Non-pigmented ciliary epithelial cell (primary cell): ENCODE measurements at regions not wholly inside any gene's neighbourhood (a gene's known extent, or its start where the extent isn't known, plus 50 kb on each side); places are given as distances from the start of the nearest gene placed in this dataset.

Source experiments
- DNase-seq: peaks from one replicate; pipeline ENCODE4 v3.0.0-alpha.2; 2010; ENCODE audit warnings: low read depth

DNA sequence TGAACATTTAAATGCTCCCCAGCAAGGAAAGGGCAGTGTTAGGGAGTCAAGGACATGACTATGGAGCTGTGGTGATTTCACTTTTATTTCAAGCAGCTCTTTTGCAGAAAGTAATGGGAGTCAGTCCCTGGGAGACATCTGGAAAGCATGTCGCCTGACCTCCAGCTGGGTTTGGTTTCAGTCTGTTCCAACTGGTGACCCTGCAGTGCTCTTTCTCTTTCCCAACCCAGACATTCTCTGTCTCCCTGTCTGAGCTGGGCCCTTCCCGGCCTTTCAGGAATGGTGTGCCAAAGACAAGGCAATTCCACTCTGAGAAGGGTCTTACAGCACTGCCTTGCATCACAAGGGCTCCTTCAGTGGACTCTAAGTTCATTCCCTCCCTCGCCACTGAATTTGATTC lies 323.2 kb downstream of the OSR1 start:
- DNase-seq, result no peak

DNA sequence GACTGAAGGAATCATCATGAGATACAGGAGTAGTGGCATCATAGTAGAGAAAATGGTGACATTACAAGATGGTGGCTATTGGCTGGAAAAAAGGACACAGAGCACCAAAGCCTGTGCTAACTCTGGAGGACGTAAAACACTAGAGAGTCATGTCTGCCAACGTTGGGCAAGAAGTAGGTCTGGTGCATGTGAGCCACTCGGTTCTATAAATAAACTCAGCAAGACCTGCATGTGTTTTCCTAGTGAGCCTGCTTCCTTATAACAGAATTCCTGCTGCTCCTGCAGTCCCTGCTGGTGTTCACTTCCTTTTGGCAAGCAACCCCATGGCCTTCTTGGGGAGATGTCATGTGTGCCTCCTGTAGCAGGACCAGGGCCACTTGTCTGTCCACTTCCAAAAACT lies 325.2 kb downstream of the OSR1 start:
- no peak for DNase-seq

DNA sequence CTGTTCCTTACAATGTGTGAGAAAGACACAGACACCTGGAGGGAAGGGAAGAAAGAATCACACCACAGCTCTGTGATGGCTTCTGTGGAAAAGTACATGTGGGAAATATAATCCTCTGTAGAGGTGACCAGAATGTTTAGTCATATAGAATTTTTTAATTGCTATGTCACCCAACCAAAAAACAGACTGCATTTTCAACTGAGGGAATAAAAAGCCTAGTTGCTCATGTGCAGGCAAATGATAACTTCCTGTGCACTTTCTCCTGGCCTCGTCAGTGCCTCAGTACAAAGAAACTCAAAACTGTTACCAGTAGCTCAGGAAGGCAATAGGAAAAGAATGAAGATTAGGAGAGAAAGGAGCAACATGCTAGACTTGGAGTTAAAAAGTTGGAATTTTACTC lies 326.8 kb downstream of the OSR1 start:
- DNase-seq, result no peak

DNA sequence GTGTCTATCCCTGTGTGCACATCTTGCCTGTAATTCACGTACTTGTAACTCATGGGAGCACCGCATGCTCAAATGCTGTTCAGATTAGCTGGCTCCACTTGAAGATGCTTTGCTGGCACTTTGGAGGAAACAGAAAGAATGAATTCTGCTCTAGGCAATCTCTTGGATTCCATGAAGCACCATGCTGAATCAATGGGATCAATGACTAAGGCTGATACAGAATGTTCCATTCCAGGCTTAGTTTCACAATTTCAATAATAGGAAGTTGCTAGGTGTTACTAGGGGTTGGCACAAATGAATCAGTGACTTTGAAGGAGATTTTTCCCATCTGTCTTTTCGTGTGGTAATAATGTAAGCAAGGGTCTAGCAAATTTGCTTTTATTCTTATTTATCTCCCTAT lies 328.8 kb downstream of the OSR1 start:
- DNase-seq, result no peak

DNA sequence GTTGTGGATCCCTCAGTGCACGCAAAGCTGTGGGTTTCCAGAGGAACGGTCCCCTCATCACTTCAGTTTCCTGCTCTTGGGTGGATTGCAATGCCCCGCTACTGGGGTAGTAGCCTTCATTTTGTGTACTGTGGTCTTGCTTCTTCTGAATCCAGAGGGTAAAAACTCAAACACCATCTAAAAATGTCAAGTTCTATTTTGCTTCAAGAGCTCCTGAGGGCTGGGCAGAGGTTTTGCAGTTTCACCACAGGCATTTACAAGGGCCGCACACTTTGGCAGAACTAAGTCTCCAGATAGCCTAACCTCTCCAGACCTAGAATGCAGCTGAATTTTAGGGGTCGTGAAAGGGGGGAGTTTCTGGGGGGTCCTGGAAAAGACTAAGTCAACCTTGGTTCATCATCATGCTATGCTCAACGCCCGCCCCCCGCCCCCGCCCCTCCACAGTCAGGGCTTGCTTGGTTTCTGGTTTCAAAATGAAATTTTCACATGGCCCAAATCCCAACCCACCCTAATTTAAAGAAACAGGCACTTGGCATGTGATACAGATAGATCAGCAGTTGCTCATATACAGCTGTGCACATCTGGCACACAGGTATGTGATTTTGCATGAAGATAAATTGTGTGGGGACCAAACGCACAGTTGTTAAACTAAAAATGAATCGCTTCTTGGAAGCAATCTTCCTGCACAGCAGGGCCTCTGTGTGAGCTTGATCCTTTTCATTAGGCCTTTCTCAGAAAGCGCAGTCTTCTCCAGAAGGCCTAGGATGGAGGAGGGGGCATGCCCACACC lies 329.6 kb downstream of the OSR1 start:
- no peak for DNase-seq

DNA sequence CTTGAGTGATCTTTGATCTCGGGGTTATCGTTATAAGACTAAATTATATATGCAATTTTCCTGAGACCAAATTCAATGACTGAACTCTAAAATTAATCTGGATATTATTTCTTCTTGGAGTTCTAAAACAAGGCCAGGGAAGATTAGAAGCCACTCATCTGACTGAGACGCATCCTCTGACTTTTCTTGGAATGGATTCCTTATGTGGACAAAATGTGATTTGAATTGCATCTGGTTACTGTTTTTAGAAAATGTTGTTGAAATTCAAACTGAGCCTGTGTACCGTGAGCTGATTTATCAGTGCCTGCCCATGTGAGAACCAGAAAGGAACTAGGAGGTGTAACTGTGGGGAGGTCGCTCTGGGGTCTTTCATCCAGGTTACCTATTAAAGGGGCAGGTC lies 330.8 kb downstream of the OSR1 start:
- DNase-seq, result no peak

DNA sequence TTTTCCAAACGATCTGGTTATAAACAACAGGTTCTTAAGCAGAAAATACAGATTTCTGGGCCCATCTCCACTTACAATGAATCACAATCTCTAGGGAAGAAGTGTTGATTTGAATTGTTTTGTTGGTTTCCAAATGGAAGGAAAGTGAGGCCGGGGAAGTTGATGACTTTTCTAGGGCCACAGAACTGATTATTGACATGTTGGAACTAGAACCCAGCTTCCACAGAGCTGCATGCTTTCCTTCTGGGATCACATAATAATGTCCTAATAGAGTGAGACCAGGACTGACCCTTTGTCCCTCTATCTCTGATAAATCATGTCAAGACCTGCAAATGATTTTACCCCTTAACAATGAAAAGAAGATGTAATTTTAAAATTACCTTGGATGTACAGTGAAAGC lies 332.2 kb downstream of the OSR1 start:
- DNase-seq, result no peak

DNA sequence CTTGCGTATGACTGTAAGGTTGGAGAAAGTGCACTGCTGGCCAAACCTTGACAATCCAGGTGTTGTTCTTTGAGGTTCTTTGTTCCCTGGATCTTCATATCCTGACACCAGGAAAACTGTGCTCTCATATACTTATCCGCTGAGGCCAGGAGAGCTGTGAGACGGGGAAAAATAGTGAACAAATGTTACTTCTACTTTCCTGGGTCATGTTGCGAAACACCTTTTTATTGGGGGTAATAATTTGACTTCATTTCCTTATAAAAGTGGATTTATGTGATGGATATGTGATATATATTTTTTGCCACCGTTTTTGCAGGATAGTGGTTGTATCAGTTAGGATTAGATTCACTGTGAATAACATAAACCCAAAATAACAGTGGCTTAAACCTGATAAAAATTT lies 336.1 kb downstream of the OSR1 start:
- no peak for DNase-seq

DNA sequence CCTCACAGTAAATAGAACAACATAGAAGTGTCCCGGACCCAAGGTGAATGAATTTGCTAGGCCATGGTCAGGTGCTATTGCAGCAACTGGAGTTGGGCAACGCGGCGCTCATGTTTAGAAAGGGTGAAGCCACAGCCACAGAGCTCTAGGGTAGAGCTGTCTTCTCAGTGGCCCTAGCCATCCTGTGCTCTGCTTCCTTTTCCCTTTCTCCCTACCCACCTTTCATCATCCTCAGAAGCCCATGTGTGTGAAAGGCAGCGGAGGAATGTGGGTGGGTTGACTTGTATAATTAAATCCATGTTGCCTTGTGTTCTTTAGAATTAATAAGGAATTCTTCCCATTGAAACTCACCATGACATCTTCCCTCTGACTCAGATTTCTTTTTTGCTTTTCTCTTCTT lies 336.7 kb downstream of the OSR1 start:
- DNase-seq, result peak; percentile 56

DNA sequence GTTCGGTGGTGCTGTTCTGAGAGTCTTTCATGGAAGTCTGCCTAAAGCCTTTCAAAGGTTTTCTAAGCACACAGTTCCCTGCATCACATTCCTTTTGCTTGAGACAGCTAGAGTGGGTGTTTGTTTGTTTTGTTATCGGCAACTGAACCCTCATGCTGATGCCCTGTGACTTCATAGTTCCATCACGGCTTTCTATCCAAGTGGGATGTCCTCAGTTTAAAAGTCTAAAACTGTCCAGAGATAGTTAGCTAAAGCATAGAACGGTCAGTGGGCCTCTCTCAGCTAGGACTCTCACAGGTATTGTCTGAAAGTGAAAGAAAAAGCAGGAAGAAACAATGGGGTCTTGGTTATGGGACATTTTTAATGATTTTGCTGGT lies 337.3 kb downstream of the OSR1 start:
- DNase-seq, result peak; percentile 92

DNA sequence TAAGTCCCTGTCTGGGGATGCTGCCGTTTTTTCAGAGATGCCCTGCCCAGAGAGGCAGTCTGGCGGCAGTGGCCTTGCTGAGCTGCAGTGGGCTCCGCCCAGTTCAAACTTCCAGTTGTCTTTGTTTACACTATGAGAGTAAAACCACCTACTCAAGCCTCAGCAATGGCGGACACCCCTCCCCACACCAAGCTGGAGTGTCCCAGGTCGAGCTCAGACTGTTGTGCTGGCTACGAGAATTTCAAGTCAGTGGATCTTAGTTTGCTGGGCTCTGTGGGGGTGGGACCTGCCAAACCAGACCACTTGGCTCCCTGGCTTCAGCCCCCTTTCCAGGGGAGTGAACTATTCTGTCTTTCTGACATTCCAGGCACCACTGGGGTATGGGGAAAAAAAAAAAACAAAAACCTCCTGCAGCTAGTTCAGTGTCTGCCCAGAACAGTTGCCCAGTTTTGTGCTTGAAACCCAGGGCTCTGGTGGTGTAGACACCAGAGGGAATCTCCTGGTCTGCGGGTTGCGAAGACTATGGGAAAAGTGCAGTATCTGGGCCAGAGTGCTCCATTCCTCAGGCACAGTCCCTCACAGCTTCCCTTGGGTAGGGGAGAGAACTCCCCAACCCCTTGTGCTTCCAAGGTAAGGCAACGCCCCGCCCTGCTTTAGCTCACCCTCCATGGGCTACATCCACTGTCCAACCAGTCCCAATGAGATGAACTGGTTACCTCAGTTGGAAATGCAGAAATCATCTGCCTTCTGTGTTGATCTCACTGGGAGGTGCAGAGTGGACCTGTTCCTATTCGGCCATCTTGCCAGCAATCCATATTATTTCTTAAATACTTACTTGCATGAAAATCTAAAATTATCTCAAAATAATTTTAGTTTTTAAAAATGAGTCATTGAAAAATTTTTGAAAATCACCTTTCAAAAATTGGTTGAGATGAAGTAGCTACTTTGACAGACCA lies 338.0 kb downstream of the OSR1 start:
- no peak for DNase-seq

DNA sequence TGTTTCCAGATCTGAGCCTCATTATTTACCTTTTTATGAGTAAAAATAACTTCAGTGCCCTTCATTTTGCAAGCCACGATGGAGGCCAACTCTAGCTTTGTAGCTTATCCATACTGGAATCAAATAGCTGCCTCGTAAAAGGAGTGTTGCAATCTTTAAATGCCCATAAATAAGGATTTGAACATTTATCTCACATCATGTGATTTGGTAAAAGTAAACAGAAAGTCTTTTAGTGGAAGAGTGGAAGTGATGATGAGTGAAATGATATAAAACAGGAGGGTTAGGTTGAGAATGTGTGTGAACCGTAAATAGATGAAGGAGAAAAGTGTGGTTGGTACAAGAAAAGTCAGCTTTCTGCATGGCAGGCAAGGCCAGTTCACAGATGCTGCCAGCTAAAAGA lies 348.9 kb downstream of the OSR1 start:
- DNase-seq, result no peak

DNA sequence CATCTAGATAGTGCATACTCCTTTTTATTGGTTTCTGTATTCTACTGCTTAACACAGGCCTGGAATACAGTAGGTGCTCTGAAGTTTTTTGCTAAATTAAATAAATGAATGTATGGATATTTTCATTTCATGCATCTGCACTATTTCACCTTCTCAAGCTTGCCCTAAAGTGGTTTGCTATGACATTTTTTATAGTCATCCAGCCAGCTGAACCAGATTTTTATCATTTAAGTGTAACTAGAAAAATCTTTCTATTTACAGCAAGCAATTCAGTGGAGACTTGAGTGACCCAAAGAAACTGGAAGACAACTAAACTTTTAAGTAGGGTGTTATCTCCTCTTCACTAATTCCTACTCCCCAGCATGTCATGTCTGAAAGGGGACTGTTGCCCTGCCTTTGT lies 354.9 kb downstream of the OSR1 start:
- DNase-seq, result no peak

DNA sequence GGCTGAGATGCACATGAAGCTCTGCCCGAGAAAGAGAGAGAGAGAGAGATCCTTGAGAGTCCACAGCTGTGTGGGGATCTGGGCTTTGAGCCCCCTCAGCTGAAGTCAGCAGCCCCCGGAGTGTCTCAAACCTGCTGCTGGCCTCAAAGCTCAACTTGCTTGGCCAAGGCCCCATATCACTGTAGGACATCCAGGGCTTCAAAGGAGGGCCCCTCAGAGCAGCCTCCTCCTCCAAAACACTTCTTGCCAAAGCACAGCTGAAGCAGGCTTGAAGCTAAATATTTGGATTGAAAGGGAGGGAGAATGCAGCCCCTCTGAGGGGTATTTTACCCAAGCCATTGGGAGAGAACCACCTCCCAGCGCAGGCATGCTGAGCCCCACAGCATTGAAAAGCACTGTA lies 357.6 kb downstream of the OSR1 start:
- no peak for DNase-seq

DNA sequence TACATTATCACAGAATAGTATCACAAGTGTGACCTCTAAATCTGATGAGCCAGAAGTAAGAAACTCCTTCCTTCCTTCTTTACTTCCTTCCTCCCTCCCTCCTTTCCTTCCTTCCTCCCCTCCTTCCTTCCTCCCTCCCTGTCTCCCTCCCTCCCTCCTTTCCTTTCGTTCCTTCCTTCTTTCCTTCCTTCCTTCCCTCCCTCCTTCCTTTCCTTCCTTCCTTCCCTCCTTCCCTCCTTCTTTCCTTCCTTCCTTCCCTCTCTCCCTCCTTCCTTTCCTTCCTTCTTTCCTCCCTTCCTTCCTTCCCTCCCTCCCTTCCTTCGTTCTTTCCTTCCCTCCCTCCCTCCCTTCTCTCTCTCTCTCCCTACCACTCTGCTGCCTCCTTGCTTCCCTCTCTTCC lies 359.2 kb downstream of the OSR1 start:
- no peak for DNase-seq

DNA sequence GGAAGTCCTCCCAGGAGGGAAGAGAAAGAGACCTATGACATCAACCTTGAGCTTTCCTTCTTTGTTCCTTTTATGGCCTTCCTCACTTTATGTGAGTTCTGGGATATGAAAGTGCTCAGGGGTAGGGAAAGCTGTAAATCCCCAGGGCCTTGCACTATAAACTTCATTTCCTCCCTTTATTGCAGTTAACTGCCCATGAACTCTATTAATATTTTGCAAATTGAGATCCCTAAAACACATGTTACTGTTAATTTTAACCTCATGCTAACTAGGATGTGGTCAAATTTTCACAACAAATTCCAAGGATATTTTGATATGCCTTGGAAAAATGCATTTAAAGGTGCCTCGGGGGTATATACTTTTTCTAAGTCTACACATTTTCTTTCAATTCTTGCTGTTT lies 359.9 kb downstream of the OSR1 start:
- no peak for DNase-seq

DNA sequence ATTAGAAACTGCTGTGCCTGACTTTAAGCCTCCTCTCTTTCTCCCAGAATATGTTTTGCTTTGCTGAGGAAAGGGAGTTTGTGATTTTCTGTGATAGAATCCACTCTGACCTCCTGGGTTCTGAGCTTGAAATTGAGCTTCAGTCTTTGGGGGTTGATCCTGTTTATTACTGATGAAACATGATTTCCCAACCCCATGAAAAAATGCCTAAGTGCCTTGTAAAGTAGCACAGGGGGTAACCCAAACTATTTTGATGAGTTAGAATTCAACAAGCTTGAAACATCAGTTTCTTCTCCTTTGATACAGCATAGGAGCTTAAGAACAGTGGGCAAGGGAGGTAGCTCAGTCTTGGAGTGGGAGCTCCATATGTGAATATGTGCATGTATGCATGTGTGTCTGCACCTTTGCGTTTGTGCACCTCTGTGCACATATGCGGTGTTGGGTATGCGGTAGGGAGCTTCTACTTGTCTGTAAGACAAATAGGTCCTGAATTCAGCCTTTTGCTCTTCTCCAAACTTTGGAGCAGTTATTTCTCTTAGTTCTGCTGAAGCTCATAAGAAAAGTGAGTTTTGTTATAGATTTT lies 364.6 kb downstream of the OSR1 start:
- no peak for DNase-seq

DNA sequence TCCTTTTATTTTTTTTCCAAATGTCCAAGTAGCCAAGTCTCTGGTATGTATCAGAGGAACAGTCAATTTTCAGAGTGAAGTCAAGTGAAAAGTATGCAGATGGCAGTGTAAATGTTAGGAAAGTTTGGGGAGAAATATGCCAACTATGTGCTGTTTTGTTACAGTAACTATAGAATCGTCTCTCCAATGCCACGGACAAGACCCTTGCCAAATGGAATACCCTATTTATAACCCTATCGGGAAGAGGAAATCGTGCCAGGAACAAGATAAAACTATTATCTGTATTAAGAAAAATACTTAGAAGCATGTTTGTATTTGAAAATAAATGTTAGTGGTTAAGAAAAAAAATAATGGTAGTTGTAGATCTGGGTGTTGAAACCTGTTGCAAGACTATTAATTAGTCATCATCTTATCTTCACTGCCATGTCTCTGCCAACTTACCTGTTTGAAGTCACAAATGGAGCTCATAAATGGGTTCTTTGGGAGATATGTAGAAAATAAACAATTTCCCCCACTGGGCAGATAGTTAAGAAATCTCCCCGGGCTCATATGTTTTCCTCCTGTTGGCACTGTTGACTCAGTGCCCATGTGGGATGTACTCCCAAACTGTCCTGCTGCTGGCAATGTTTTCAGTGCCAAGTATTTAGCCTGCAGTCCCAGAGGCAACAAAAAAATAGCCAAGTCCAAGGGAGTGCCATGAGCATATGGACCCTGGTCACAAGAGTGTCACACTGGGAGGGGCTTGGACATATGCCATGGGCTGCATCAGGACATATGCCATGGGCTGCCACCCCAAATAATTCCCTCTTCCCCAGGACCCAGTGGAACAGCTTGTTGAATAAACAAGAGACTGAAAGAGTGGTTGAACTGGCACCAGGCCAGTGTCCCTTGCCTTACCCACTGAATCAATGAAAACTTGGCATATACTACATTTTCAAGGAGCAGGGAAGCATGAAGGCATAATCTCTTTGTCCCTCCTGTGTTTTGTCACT lies 366.9 kb downstream of the OSR1 start:
- peak; percentile 57 for DNase-seq

DNA sequence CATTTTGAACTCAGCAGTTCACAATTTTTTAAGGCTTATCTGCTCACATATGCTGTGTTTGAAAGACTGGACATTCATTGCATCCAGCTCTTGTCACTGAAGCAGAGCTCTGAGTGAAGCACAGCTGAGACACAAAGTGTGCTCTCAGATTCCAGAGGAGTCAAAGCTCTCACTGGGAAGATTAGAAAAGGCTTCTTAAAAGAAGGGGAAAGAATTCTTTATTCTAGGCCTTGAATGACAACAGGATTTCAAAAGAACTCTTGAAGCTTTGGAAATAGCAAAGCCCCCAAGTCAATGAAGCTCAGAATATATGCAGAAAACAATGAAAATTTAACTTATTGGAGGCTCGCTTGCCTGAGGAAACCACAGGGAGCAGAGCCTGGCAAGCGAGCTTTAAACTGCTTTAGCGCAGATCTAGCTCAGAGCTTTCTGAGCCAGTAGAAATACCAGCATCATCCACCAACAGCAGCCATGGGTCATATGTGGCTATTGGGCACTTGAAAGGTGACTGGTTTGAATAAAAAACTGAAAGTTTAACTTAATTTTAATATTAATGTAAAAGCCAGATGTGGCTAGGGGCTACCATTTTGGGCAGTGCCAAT lies 369.7 kb downstream of the OSR1 start:
- DNase-seq, result no peak

DNA sequence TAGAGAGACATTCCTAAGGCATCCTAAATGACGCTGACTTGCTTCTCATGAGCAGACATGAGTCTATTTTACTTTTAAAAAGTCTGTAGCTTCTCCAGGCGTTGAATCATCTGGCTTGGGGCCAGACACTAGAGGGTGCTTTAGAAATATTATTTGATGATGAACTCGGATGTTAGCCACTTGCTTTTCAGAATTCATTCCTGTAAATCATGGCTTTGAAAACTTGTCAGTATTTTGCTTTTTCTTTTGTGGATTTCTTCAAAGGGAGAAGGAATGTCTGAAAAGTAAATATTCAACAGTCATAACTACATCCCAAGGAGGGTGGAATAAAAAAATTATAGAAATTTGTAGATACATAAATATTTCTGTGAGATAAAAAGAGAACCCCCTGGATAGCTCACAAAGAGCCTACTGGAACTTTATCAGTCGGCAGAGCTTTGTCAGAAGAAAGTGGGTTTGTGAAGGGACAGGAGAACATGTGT lies 370.8 kb downstream of the OSR1 start:
- peak; percentile 84 for DNase-seq

DNA sequence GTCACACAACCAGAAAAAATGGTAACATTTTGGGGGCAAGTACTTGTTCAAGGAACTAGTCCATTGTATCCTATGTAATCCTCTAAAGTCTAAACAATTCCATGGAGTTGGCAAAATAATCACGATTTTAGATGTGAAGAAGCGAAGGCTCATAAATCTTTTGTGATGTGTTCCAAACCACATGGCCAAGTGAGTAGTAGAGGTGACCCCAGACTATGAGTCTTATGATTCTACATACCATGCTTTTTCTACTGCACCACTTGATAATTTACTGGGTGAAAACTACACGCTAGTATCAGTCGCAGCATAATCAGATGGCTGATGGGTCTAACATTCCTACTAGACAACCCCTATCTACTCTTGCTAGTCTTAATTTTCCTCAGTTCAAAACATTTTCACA lies 371.4 kb downstream of the OSR1 start:
- DNase-seq, result no peak
